DMS 273 (cell line): ENCODE measurements at regions not wholly inside any gene's neighbourhood (a gene's known extent, or its start where the extent isn't known, plus 50 kb on each side); places are given as distances from the start of the nearest gene placed in this dataset.

Experiments used
- DNase-seq: peaks from one replicate; lab custom pipeline; 2025; ENCODE audit not compliant: unreplicated experiment; lab: John Stamatoyannopoulos, UW

DNA sequence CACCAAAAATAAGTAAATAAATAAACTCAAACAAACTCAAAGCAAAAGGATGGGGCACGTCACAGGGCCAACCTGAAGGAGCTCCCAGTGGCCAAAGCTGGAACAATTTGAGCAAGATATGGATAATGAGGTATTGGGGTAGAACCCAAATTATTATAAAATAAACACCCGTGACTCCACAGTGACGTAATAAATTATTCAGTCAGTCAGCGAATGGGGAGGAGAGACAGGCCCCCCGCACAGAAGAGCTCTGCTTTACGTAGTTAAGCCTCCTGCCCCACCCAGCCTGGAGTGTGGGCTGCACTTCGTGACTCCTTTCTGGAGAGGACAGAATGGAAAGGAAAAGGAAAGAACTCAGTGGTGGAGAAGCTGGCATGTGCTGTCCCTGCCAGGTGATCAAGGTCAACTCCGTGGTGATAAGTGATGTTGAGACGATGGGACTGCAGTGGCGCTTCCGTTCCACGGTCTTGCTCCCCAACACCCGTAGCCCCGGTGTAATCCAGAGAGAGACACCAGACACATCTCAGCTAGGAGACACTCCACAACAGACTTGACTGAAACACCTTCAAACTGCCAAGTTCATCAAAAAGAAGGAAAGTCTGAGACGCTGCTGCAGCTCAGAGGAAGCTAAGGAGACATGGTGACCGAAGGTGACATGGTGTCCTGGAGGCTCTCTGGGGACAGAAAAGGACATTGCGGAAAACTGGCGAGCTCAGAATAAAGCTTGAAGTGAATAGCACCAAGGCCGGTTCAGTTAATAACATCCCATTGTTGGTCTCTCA lies 83.3 kb upstream of the COL5A1 start:
- DNase-seq = no peak

DNA sequence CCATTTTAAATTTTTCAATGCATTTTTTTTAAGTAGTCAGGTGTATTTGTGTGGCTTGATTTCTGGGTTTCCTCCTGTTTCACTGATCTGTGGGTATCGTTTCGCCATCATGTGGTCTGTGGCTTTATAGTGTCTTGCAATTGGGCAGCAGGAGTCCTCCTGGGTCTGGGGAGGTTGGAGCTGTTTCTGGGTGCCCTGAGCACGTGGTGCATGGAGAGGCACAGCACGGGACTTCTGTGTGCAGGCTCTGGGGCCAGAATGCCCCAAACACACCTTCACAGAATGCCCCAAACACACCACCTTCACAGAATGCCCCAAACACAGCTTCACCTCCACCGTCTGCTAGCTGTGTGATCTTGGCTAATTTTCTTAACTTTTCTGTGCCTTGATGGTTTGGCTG lies 82.6 kb upstream of the COL5A1 start:
- DNase-seq = no peak

DNA sequence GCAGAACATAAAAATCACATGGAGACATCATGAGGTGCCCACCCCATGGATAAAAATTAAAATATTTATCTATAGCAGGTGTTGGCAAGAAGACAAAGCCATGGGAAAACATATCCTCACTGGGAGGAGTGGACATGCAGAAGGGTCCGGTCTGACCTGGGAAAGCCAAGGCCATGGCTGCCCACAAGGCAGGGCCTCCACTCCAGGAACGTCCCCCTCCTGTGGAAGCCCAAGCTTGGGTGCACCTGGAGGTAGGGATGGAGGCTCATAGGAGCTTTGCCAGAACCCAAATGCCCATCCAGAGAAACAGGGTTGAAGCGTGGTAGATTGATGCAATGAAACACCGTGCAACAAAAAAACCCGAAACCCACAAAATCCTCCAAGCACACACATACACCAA lies 81.4 kb upstream of the COL5A1 start:
- no peak for DNase-seq

DNA sequence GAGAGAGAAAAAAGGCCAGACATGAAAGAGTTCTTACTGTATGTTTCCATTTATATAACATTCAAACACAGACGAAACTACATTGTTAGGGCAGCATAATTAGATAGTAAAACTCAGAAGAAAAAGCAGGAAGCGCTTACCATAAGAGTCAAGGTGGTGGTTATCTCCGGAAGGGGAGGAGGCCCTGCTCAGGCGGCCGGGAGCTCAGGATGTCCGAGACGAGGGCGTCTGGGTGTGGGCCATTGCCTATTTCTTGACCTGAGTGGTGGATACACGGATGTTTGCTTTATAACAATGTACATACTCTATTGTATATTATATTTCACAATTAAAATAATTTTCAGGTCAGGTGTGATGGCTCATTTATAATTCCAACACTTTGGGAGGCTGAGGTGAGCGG lies 80.9 kb upstream of the COL5A1 start:
- DNase-seq = no peak

DNA sequence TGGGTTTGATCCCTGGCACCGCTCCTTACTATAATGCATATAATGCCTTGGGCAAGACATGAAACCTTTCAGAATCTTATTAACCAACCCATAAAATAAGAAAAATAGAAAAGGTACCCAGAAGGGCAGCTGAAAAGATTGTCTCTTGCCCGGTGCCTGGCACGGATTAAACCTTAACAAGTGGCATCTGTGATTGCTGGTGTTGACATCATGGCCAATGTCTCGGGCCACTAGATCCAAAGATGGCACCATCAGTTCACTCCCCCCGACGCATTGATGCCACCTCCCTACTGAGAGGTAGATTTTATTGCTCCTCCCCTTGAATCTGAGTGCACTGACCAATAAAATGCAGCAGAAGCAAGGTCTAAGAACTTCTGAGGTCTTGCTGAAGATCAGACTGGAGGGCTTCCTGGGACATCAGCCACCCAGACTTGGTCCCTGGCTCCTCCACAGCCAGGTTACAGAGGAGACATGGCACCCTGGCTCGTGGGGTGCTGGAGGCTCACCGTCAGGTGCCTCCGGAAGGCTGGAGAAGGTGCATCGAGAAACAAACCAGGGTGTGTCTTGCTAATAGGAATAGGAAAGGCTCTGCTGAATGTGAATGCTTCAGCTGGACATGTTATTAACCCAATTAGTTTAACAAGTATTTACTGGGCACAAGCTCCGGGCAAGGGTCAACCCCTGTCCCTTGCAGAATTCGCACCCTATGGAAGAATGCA lies 80.0 kb upstream of the COL5A1 start:
- no peak for DNase-seq

DNA sequence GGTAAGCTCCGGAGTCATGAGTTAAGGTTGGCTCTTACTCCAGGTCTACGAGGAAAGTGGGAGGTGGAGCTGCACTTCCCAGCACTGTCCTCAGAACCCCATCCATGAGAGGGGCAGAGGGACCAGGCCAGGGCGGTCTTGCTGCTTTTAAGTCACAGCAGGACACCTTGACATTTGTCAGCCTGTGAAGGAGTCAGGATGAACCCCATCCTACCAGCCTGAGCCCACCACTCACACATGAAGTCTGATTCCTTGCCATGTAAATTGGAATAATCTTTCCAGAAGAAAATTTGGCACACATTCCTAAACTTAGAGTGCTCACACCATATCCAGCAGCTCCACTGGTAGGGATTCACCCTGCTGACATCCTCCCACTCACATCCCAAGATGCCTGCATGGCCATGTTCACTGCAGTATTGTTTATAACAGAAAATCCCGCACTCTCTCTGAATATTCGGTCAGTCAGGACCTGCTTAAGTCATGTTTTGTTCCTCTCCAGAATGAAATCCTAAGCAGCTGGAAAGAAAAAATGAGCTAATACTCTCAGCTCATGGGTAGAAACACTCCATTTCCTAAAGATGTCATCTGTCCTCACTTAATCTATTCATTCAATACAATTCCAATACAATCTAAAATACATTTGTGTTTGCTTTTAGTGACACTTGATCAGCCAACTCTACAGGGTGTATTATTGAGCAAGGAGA lies 79.3 kb upstream of the COL5A1 start:
- no peak for DNase-seq

DNA sequence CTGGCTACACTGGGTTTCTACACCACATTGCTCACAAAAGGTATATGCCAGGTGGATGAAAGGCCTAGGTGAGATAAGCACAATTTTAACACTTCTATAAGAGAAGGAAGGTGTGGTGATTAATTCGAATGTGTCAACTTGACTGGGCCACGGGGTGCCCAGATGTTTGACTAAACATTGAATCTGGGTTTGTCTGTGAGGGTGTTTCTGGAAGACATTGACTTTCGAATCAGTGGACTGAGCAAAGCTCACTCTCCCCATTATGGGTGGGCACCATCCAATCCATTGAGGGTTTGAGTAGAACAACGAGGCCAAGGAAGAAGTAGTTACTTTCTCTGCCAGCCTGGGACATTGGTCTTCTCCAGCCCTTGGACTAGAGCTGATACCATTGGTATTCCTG lies 78.2 kb upstream of the COL5A1 start:
- no peak for DNase-seq

DNA sequence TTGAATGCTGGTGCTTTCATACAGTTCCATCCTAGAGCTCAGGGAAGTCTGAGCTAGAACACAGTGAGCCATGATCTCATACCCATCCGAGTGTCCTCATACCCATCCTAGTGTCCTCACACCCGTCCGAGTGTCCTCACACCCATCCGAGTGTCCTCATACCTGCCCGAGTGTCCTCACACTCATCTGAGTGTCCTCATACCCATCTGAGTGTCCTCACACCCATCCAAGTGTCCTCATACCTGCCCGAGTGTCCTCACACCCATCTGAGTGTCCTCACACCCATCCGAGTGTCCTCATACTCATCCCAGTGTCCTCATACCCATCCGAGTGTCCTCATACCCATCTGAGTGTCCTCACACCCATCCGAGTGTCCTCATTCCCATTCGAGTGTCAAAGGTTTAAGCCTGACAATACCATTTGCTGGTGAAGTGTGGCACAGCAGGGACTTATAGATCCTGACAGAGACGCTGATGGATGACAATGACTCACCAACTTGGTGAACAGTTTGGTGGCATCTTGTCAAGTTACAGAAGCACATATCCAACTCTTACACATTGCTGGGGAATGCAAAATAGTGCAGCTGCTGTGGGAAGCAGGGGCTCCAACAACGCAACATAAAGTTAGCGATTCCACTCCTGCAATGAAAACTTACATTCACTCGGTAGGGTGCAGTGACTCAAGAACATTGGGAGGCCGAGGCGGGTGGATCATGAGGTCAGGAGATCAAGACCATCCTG lies 77.0 kb upstream of the COL5A1 start:
- no peak for DNase-seq

DNA sequence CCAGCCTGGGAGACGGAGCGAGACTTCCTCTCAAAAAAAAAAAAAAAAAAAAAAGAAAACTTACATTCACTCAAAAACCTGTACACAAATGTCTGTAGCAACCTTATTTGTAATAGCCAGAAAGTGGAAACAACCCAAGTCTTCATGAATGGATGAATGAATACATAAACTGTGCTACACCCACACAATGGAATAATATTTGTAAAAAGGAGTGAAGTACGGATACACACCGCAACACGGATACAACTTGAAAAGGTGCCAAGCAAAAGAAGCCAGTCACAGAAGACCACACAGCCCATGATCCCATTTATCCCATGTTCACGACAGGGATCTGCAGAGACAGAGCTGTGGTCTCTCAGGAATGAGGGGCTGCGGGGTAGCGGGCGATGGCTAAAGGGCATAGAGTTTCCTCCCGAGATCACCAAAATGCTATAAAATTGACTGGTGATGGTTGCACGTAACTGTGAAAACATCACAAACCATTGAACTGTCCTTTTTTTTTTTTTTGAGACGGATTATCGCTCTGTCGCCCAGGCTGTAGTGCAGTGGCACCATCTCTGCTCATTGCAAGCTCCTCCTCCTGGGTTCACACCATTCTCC lies 76.2 kb upstream of the COL5A1 start:
- DNase-seq = no peak

DNA sequence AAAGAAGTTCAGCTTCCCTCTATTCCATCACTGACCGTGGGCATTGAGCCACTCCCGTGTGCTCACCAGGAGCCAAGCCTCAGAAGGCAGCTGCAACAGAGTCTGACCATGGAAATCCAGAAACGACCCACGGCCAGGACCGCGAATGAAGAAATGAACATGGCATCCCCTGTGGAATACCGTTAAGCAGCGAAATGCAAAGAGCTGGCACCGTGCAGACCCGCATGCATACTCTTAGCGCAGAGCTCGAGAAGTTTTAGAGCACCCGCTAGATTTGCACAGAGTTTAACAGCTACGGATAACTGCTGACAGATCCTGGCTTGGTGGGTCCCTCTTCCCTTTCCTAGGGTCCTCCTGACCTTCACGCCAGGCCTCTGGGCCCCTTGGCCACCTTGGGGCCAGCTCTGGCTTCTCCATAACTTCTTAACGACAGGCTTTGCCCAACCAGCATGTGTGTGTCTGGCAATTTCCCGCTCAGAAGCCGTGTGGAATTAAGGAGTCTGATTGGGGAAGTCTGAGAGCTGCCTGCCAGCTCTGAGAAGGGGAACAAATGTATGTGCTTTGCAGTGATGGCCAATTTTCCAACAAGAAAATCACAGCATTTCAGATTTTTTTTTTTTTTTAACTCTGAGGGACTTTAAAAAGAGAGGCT lies 75.3 kb upstream of the COL5A1 start:
- DNase-seq = no peak

DNA sequence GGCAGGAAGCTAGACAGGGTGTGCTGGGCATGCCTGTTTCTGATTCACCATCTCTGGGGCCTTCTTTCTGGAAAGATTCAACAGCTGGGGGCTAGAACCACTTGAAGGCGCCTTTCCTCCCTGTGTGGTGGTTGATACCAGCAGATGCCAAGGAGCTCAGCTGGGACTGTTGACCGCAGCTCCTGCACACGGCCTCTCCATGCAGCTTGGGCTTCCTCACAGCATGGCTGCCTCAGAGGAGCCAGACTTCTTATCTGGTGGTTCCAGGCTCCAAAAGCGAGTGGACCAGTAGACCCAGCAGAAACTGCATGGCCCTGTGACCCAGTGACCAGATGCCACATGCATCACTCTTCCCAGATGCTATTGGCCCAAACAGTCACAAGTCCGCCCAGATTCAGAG lies 74.7 kb upstream of the COL5A1 start:
- no peak for DNase-seq

DNA sequence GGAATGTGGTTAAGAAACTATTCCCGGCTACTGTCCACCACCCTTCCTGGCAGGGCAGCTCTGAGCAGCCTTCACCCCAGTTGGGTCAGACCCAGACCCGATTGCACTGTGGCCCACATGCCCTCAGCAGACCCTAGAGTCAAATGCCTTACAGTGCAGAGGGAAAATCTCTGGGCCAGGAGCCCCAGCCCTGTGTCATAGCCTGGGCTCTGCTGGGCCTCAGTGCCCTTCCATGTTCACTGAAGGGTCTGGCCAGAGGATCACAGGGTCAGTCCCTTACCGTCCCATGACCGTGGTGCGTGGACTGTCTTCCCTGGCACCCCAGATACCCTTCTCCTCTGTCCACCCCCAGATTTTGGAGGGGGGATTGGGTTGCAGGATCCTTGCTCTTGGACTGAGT lies 73.5 kb upstream of the COL5A1 start:
- DNase-seq = no peak

DNA sequence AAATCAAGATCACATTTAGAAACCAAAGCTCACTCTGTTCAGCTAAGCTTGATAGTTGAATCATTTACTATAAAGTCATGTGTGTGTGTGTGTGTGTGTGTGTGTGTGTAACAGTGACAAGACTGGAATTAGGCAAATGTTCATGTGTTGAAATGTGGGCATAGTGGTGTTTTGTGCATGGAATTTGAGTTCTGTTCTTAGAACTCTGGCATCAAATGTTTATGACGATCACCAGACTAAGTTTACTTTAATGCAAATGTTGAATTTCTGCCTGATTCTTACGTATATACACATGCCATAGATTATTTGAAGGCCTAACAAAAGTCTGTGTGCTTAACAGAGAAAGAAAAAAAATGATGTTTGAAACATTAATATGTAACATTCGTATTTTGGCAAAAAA lies 72.8 kb upstream of the COL5A1 start:
- no peak for DNase-seq

DNA sequence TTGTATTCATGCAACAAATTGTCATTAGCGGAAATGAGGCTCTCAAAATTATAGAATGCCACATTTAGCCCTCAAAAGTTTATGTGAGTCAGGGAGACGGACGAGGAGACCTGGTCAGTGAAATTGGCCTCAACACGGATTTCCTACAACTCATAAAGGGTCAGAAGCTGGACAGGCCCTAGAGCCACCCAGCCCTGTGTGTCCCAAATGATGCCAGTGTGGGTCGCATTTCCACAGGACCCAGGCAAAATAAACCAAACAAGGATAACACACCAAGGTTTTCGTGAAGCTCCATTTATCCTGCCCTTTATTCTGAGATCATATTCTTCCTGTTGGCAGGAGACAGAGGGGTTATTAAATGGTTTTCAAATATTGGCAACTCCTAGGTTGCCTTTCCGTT lies 72.0 kb upstream of the COL5A1 start:
- no peak for DNase-seq

DNA sequence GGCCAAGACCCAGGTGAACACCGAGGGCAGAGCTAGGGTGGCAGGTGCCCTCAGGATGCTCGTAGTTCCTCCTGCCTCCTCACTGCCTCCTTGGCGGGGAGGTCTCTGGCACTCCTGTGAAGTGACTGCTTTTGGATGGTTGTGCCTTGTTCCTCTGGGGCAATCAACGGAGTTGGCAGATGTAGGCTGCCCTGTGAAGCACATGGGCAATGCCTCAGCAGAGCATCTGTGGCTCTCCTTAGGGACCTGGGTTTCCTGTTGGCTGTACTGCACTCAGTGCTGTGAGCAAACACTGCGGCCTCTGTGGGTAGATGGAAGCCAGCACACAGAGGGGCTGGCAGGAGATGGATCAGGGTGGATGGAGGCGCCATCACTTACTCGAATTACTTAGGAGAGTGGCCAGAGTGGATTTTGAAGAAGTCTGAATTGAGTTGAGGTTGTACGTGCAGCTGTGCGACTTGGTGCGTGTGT lies 71.4 kb upstream of the COL5A1 start:
- DNase-seq = peak; percentile 87

DNA sequence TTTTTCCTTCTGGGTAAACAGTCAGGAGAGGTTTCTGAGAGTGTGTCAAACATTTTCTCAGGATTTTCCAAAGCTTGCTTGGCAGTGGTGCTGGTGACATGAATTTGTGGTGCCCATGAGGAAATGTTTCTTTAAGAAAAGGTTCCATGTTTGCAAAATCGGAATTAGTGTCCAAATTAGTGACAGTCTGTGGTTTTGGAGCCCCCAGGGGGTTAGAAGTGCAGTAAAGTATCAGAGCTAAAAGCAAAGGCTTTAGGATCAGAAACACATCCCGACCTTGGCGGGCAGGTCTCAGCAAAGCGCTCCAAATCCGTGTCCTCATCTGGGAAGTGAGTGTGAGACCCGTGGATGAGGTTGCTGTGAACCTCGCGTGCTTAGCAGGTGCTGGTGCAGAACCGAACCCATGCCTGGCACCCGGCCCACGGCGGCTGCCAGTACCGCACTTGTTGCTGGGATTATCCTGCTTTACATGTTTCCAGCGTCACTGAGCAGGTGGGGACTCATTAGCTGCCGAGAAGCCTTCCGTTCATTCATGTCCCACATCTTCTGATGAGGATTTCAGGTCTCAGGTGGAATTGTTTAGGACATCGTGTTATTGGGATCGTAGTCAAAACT lies 70.8 kb upstream of the COL5A1 start:
- DNase-seq = peak; percentile 24

DNA sequence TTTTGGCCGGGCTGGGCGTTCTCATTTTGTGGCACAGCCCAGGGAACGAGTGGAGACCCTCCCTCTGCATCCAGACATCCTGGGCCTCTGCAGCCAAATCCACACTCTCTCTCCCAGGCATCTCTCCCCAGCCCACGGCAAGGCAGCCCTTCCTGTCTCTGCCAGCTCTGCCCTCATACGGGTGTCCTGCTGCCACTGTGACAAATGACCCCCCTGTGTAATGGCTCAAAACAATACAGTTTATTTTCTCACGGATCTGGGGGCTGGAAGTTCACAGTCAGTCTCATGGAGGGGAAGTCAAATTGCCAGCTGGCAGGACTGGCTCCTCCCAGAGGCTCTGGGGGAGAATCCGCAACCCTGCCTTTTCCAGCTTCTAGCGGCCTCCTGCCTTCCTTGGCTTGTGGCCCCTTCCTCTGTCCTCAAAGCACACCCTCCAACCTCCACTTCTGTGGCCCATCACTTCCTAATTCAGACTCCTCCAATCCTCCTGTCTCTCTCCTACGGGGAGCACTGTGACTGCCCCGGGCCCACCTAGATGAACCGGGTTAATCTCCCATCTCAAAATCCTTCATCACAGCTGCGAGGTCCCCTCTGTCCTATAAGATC lies 70.2 kb upstream of the COL5A1 start:
- peak; percentile 19 for DNase-seq

DNA sequence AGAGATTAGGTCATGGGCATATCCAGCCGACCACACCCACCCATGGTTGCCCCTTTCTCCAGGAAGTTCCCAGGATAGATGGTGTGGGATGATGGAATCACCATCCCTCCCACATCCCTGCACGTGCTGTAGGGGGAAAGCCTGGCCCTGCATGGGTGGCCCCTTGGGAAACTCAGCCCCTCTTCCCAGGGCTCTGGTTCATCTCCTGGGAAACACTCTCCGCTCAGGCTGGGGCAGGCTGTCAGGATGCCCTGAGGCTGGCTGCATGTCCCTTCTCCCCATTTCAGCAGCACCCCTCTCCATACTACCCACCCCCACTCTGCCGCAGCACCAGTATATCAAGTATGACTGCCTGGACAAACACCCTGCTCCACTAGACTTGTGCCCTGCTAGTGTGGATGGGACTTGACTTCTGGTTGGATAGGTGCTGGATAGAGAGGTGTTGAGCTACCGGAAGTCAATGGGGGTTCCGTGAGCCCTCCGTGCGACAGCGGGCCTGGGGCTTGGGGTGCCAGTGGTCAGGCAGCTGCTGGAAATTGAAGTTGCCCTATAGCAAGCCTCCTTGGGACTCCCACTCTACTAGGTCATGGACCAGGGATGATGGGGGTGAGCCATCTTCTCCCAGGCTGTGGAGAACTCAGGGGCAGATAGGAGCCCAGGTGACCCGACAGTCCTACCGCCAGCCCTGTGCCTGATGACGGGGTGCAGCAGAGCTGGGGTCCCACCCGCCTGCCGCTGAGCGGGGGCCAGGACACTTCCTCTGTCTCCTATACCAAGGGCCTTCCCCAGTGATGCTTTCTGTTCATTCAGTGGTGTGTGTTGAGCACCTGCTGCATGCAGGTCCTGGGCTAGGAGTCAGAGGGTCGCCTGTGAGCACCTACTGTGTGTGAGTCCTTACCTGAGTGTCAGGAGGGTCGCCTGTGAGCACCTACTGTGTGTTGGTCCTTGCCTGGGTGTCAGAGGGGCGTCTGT lies 69.4 kb upstream of the COL5A1 start:
- no peak for DNase-seq
